ENCODE measurements at regions not wholly inside any gene's neighbourhood (a gene's known extent, or its start where the extent isn't known, plus 50 kb on each side); places are given as distances from the start of the nearest gene placed in this dataset.

GRCh38 chr11:37671321-37671720, 1073.3 kb upstream of the RAG2 start:
- intact Hi-C loops (cut with micrococcal nuclease) = no loop called here

GRCh38 chr11:37666960-37667359, 1068.9 kb upstream of the RAG2 start:
- intact Hi-C loops (cut with micrococcal nuclease) = no loop called here

- intact Hi-C loops (cut with micrococcal nuclease) = no loop called here
These were observed 1059.6 kb upstream of the RAG2 start for GRCh38 chr11:37657645-37658044.

GRCh38 chr11:37647767-37648166, 1049.7 kb upstream of the RAG2 start:
- intact Hi-C loops (cut with micrococcal nuclease) = no loop called here

- intact Hi-C loops (cut with micrococcal nuclease) = no loop called here
These were observed 1045.9 kb upstream of the RAG2 start for GRCh38 chr11:37643968-37644367.

GRCh38 chr11:37642296-37642695, 1044.3 kb upstream of the RAG2 start:
- intact Hi-C loops (cut with micrococcal nuclease) = no loop called here

GRCh38 chr11:37632748-37633147, 1034.7 kb upstream of the RAG2 start:
- intact Hi-C loops (cut with micrococcal nuclease) = no loop called here

GRCh38 chr11:37630866-37631265, 1032.8 kb upstream of the RAG2 start:
- intact Hi-C loops (cut with micrococcal nuclease) = no loop called here

GRCh38 chr11:37623778-37624177, 1025.7 kb upstream of the RAG2 start:
- intact Hi-C loops (cut with micrococcal nuclease) = no loop called here

- intact Hi-C loops (cut with micrococcal nuclease) = no loop called here
These were observed 1023.6 kb upstream of the RAG2 start for GRCh38 chr11:37621662-37622061.

- intact Hi-C loops (cut with micrococcal nuclease) = no loop called here
These were observed 1018.3 kb upstream of the RAG2 start for GRCh38 chr11:37616291-37616690.

- intact Hi-C loops (cut with micrococcal nuclease) = no loop called here
These were observed 1015.0 kb upstream of the RAG2 start for GRCh38 chr11:37613031-37613430.

GRCh38 chr11:37612146-37612545, 1014.1 kb upstream of the RAG2 start:
- intact Hi-C loops (cut with micrococcal nuclease) = no loop called here

- intact Hi-C loops (cut with micrococcal nuclease) = no loop called here
These were observed 1007.2 kb upstream of the RAG2 start for GRCh38 chr11:37605229-37605628.

GRCh38 chr11:37598381-37598780, 1000.3 kb upstream of the RAG2 start:
- intact Hi-C loops (cut with micrococcal nuclease) = no loop called here

- intact Hi-C loops (cut with micrococcal nuclease) = no loop called here
These were observed 999.7 kb upstream of the RAG2 start for GRCh38 chr11:37597776-37598175.

GRCh38 chr11:37595845-37596244, 997.8 kb upstream of the RAG2 start:
- intact Hi-C loops (cut with micrococcal nuclease) = no loop called here

GRCh38 chr11:37574361-37574760, 976.3 kb upstream of the RAG2 start:
- intact Hi-C loops (cut with micrococcal nuclease) = no loop called here

- intact Hi-C loops (cut with micrococcal nuclease) = no loop called here
These were observed 974.6 kb upstream of the RAG2 start for GRCh38 chr11:37572491-37573171.

GRCh38 chr11:37571246-37571645, 973.2 kb upstream of the RAG2 start:
- intact Hi-C loops (cut with micrococcal nuclease) = no loop called here

- intact Hi-C loops (cut with micrococcal nuclease) = no loop called here
These were observed 963.0 kb upstream of the RAG2 start for GRCh38 chr11:37560991-37561390.

GRCh38 chr11:37560346-37560745, 962.3 kb upstream of the RAG2 start:
- intact Hi-C loops (cut with micrococcal nuclease) = no loop called here

GRCh38 chr11:37558619-37559210, 960.7 kb upstream of the RAG2 start:
- intact Hi-C loops (cut with micrococcal nuclease) = no loop called here

Data from T-helper 2 cell treated with Interferon-gamma antibody and Interleukin-4, amounts not matched to agents 100 ng/mL and 5 ng/mL, for 36 hours (primary cell).